KMS-11 (cell line): ENCODE measurements at regions not wholly inside any gene's neighbourhood (a gene's known extent, or its start where the extent isn't known, plus 50 kb on each side); places are given as distances from the start of the nearest gene placed in this dataset.

Source experiments
- H2AFZ ChIP-seq: fragments of 200-600 bp; sonication (generic); 2 replicates; pipeline ENCODE4 v1.6.1; 2016; ENCODE audit warnings: antibody characterized with exemption, mixed run types, low read depth
- H3K27ac ChIP-seq: fragments of 200-600 bp; sonication (generic); 2 replicates; pipeline ENCODE4 v1.6.1; 2016; ENCODE audit warnings: mild to moderate bottlenecking, mixed run types
- H3K27me3 ChIP-seq: fragments of 200-600 bp; sonication (generic); 2 replicates; pipeline ENCODE4 v1.6.1; 2017; ENCODE audit warnings: mild to moderate bottlenecking, low read depth, mixed run types, moderate library complexity; ENCODE audit not compliant: insufficient read depth
- H3K36me3 ChIP-seq: fragments of 200-600 bp; sonication (generic); 2 replicates; pipeline ENCODE4 v1.6.1; 2017; ENCODE audit warnings: mild to moderate bottlenecking, mixed run types; ENCODE audit not compliant: insufficient read depth
- H3K4me1 ChIP-seq: fragments of 200-600 bp; sonication (generic); 2 replicates; pipeline ENCODE4 v1.6.1; 2016; ENCODE audit warnings: mild to moderate bottlenecking, low read depth, mixed run types; ENCODE audit not compliant: poor library complexity, severe bottlenecking
- H3K4me2 ChIP-seq: fragments of 200-600 bp; sonication (generic); 2 replicates; pipeline ENCODE4 v1.7.0; 2016; ENCODE audit warnings: mild to moderate bottlenecking, mixed run types
- H3K4me3 ChIP-seq: fragments of 200-600 bp; sonication (generic); IDR thresholded peaks from 2 replicates; pipeline ENCODE4 v1.6.1; 2017; ENCODE audit warnings: low read depth, low read length, mixed read lengths; ENCODE audit not compliant: insufficient read depth
- H3K79me2 ChIP-seq: fragments of 200-600 bp; sonication (generic); 2 replicates; pipeline ENCODE4 v1.6.1; 2016; ENCODE audit warnings: low read depth, mixed run types; ENCODE audit not compliant: insufficient read depth
- H3K9ac ChIP-seq: fragments of 200-600 bp; sonication (generic); 2 replicates; pipeline ENCODE4 v1.6.1; 2016; ENCODE audit warnings: mild to moderate bottlenecking, mixed run types
- H4K20me1 ChIP-seq: fragments of 200-600 bp; sonication (generic); 2 replicates; pipeline ENCODE4 v1.6.1; 2016; ENCODE audit warnings: mild to moderate bottlenecking, mixed run types; ENCODE audit not compliant: insufficient read depth
- TF ChIP-seq, protein P1 (sequence below): fragments of 200-600 bp; sonication (generic); conservative IDR thresholded peaks from 2 replicates; pipeline ENCODE4 v1.6.1; 2017; ENCODE audit warnings: low read depth, mild to moderate bottlenecking, antibody characterized with exemption, low read length, moderate library complexity, mixed read lengths

DNA sequence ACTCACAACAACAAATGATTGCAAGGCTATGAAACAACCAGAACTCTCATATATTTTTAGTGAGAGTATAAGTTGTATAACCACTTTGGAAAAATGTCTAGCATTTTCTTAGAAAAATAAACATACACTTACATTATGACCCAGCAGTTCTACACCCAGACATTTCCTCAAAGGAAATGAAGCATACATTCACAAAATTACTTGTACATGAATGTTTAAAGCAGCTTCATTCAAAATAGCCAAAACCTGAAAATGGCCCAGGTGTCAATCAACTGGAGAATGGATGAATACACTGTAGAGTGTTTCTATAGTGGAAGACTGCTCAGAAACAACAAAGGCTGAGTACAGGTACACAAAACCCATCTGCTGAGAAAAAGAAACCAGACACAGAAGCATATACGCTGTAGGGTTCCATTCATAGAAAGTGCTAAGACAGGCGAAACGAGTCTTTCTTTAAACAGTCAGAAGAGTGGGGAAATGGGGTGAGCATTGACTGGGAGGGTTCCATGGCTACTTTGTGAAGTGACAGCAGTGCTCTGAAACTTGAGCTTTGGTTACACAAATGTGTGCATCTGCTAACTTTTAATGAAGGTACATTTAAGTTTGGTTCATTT lies 799.0 kb downstream of the DCDC2C start:
- Histone ChIP-seq H3K4me3 (no peak overlapping the region), H3K9ac (no peak overlapping the region), H3K36me3 (no peaks in the 10 kb centered on the region), H3K27me3 (no peaks in the 10 kb centered on the region), H3K79me2 (no peaks in the 10 kb centered on the region), H2AFZ (no peak overlapping the region), H3K4me2 (no peak overlapping the region), H4K20me1 (no peaks in the 10 kb centered on the region), H3K4me1 (no peaks in the 10 kb centered on the region), H3K27ac (no peak overlapping the region)
- TF ChIP-seq, protein P1, sequence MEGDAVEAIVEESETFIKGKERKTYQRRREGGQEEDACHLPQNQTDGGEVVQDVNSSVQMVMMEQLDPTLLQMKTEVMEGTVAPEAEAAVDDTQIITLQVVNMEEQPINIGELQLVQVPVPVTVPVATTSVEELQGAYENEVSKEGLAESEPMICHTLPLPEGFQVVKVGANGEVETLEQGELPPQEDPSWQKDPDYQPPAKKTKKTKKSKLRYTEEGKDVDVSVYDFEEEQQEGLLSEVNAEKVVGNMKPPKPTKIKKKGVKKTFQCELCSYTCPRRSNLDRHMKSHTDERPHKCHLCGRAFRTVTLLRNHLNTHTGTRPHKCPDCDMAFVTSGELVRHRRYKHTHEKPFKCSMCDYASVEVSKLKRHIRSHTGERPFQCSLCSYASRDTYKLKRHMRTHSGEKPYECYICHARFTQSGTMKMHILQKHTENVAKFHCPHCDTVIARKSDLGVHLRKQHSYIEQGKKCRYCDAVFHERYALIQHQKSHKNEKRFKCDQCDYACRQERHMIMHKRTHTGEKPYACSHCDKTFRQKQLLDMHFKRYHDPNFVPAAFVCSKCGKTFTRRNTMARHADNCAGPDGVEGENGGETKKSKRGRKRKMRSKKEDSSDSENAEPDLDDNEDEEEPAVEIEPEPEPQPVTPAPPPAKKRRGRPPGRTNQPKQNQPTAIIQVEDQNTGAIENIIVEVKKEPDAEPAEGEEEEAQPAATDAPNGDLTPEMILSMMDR = no peak

DNA sequence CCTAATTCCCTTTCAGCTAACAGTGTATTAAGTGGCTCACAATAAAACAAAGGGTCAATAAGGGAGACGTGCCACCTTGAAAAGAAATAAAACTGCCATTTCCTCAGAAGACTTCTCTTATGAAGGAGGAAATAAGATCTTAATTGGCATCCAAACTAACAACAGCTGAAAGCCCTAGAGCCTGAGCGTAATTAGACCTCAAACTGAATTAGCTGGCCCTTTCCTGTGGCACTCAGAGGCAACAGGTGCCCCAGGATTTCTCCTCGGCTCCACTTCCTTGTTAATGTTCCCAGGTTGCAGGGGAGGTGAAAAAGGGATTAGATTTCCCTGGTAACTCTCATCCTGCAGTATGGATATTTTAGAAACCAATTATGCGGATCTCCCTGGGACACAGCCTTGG lies 804.3 kb downstream of the DCDC2C start:
- H2AFZ ChIP-seq = no peak overlapping the region
- H3K27ac ChIP-seq = no peak overlapping the region
- H3K4me3 ChIP-seq = no peak overlapping the region
- H3K4me2 ChIP-seq = no peak overlapping the region
- TF ChIP-seq, protein P1 = no peak
- H3K36me3 ChIP-seq = no peaks in the 10 kb centered on the region
- H3K79me2 ChIP-seq = no peaks in the 10 kb centered on the region
- no peaks in the 10 kb centered on the region for H4K20me1 ChIP-seq
- no peak overlapping the region for H3K9ac ChIP-seq
- no peaks in the 10 kb centered on the region for H3K27me3 ChIP-seq
- H3K4me1 ChIP-seq = no peaks in the 10 kb centered on the region

DNA sequence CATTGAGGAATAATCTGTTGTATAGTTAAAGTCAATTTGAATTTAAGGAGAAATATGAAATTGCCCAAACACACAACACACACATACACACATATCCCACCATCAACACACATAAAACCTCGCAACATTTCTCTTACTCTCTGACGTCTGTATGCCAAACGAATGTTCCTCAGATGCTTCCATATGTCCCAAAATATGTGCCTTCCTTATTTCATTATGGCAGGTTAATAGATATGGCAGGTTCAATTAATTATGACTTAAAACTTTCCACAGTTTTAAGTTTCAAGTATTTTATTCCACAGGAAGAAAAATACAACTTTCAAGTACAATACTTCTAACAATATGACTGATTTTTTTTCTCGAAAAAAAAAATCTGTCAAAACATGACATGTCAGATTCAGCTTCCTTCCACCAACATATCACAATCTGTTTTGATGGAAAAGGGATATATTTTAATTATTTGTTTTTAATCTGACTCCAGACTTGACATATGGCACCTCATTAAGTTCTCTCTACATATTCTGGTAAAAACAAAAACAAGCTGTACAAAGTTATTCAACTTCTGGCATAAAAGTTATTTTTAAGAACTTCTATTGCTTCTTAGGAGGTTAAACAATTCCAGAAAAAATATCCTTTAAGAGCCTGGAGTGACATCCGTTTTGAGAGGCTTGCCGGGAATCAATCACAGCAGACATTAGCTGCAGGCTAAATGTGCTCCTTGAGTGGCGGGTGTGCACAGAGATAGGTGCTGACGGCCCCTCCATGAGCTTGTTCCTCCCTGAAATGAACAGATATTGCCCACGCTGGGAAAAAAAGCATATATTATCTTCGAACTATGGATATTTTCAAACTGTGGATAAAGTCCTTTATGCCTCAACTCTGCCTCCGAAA lies 812.7 kb downstream of the DCDC2C start:
- Histone ChIP-seq H3K4me2 (no peak overlapping the region), H2AFZ (no peak overlapping the region), H3K36me3 (no peaks in the 10 kb centered on the region), H3K4me3 (no peak overlapping the region), H4K20me1 (no peaks in the 10 kb centered on the region), H3K79me2 (no peaks in the 10 kb centered on the region), H3K9ac (no peak overlapping the region), H3K4me1 (no peaks in the 10 kb centered on the region), H3K27ac (no peak overlapping the region), H3K27me3 (no peaks in the 10 kb centered on the region)
- TF ChIP-seq, protein P1 = no peak

DNA sequence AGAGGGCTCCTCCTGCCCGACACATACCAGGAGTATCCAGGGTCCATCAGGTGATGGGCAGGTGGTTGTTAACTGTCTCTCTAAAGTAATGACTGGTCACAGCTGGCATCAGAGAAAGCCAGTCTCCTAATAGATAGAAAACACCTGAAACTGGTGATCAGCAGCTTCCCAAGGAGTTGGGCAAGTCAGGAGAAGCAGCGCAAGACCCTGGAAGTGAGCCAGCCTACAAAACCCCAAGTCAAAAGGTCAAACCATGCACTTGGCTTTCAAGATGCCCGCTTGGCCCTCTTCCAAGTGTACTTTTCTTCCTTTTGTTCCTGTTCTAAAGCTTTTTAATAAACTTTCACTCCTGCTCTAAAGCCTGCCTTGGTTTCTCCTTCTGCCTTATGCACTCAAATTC lies 815.2 kb downstream of the DCDC2C start:
- H3K27ac ChIP-seq = no peak overlapping the region
- no peaks in the 10 kb centered on the region for H3K27me3 ChIP-seq
- H3K4me3 ChIP-seq = no peak overlapping the region
- no peaks in the 10 kb centered on the region for H4K20me1 ChIP-seq
- no peaks in the 10 kb centered on the region for H3K4me1 ChIP-seq
- H3K36me3 ChIP-seq = no peaks in the 10 kb centered on the region
- no peak overlapping the region for H2AFZ ChIP-seq
- TF ChIP-seq, protein P1 = no peak
- no peak overlapping the region for H3K9ac ChIP-seq
- no peak overlapping the region for H3K4me2 ChIP-seq
- H3K79me2 ChIP-seq = no peaks in the 10 kb centered on the region
